Stomach (tissue), 8 donors: ENCODE measurements at regions not wholly inside any gene's neighbourhood (a gene's known extent, or its start where the extent isn't known, plus 50 kb on each side); places are given as distances from the start of the nearest gene placed in this dataset.

Experiments
- DNase-seq, 2 donors: peaks; one replicate each; pipeline versions ENCODE4 v3.0.0 to v3.0.0-alpha.2; 2013 to 2019
- H3K27ac ChIP-seq, 5 donors: fragments of 200-600 bp in 4 of 5; sonication (generic) in 4 of 5; one replicate each; pipeline ENCODE4 v1.5.1; 2013 to 2019; ENCODE audit warnings: mild to moderate bottlenecking in 1 of 5, moderate library complexity in 1 of 5
- H3K27me3 ChIP-seq, 3 donors: fragments of 200-600 bp; sonication (generic); one replicate each; pipeline ENCODE4 v1.5.1; 2017 to 2019; ENCODE audit warnings: mixed run types in 1 of 3
- H3K36me3 ChIP-seq, 4 donors: fragments of 200-600 bp; sonication (generic); 1 replicate in 3 of 4; 2 replicates in 1 of 4; pipeline ENCODE4 v1.5.1; 2016 to 2019
- H3K4me1 ChIP-seq, 4 donors: fragments of 200-600 bp; sonication (generic); one replicate each; pipeline ENCODE4 v1.5.1; 2016 to 2019
- H3K4me3 ChIP-seq, 4 donors: fragments of 200-600 bp; sonication (generic) in 3 of 4; one replicate each; pipeline ENCODE4 v1.5.1; 2016 to 2019; ENCODE audit warnings: mild to moderate bottlenecking in 1 of 4
- H3K9me3 ChIP-seq, 4 donors: fragments of 200-600 bp; sonication (generic); one replicate each; pipeline ENCODE4 v1.5.1; 2016 to 2019
- EP300 ChIP-seq: sonication (generic); formaldehyde crosslinking; IDR thresholded peaks from one replicate; pipeline ENCODE4 v1.6.1; 2017; ENCODE audit warnings: antibody characterized with exemption
- POLR2A ChIP-seq, 4 donors: fragments of 450-650 bp; IDR thresholded peaks; one replicate each; pipeline ENCODE4 v1.6.1; 2016; ENCODE audit warnings: antibody characterized with exemption in 4 of 4, control low read depth in 2 of 4, mild to moderate bottlenecking in 1 of 4, moderate library complexity in 1 of 4
- POLR2AphosphoS5 ChIP-seq, 3 donors: sonication (generic); formaldehyde crosslinking; IDR thresholded peaks; one replicate each; pipeline ENCODE4 v1.6.1; 2016; ENCODE audit warnings: antibody characterized with exemption in 3 of 3
- WGBS, 5 donors: extraction: QIAGEN DNeasy Blood & Tissue Kit in 3 of 5; methylation state at CpG; one replicate each; pipeline versions ENCODE4 v1.1.5 to v1.1.7; 2013 to 2018; 5-methylcytosine and 5-hydroxymethylcytosine counted together
- intact Hi-C: fragments of 100-400 bp; cut with DNase I; formaldehyde crosslinking; loops from one replicate; pipeline ENCODE4 v1.15.1; 2023; ENCODE audit warnings: low total_unique reads
- TF ChIP-seq, protein P1 (sequence below), 7 experiments: fragments of 450-650 bp in 4 of 7; fragments of 200-600 bp in 3 of 7; sonication (generic) in 3 of 7; IDR thresholded peaks; one replicate each; pipeline ENCODE4 v1.5.1; 2016 to 2019; ENCODE audit warnings: antibody characterized with exemption in 7 of 7, control low read depth in 2 of 7, mild to moderate bottlenecking in 1 of 7
- donor health status: healthy with polysubstance abuse.
- donor health status: Bipolar disorder and iron deficiency.
- donor health status: healthy.

DNA sequence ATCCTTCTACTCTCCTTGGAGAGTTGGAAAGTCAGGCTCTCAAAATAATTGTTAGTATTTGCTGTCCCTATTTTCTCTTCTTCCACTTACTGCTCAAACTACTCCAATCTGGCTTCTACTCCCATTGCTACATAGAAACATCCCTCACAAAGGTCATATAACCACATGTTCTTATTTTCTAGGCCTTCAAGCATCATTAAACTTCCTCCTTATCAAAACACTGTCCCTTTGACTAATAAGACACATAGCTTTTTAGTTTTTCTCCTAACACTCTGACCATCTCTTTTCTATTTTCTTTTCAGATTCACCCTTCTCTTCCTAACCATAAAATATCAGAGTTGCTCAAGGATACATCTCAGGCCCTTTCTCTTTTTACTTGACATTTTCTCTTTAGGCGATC, 148.3 kb downstream of the MBD2 start:
- Histone ChIP-seq H3K9me3 (no peaks in the 10 kb centered on the region), H3K4me1 (no peaks in the 10 kb centered on the region), H3K27me3 (no peaks in the 10 kb centered on the region), H3K4me3 (no peak overlapping the region), H3K27ac (no peak overlapping the region), H3K36me3 (no peaks in the 10 kb centered on the region)
- WGBS, 5 donors: 89 to 100% (median 92%) methylated on average over 1 of the region's 1 CpG
- intact Hi-C loops: no loop called here
- no peak for DNase-seq
- TF ChIP-seq, protein P1, sequence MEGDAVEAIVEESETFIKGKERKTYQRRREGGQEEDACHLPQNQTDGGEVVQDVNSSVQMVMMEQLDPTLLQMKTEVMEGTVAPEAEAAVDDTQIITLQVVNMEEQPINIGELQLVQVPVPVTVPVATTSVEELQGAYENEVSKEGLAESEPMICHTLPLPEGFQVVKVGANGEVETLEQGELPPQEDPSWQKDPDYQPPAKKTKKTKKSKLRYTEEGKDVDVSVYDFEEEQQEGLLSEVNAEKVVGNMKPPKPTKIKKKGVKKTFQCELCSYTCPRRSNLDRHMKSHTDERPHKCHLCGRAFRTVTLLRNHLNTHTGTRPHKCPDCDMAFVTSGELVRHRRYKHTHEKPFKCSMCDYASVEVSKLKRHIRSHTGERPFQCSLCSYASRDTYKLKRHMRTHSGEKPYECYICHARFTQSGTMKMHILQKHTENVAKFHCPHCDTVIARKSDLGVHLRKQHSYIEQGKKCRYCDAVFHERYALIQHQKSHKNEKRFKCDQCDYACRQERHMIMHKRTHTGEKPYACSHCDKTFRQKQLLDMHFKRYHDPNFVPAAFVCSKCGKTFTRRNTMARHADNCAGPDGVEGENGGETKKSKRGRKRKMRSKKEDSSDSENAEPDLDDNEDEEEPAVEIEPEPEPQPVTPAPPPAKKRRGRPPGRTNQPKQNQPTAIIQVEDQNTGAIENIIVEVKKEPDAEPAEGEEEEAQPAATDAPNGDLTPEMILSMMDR (IDR thresholded peaks at IDR 0.05): no peak
- no peak for TF ChIP-seq EP300
- no peak for TF ChIP-seq POLR2A (IDR thresholded peaks at IDR 0.05)
- no peak for TF ChIP-seq POLR2AphosphoS5 (IDR thresholded peaks at IDR 0.05)

DNA sequence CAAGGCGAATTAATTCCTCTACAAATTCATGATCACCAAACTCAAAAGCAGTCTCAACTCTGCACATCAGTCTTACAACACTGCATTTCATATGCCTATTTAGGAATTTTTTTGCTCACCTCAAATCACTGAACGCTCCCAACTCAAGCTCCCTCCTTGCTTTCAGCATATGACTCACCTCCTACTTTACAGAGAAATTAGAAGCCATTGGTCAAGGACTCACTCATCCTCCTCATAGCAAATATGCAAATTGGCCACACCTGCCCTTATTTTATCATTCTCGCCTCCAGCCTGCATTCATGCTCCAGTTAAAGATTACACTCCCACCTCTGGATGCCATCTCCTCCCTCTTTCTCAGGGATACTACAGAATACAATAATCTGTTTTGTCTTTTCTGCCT, 148.8 kb downstream of the MBD2 start:
- TF ChIP-seq EP300 (no peak), POLR2AphosphoS5 (IDR thresholded peaks at IDR 0.05) (no peak), POLR2A (IDR thresholded peaks at IDR 0.05) (no peak)
- TF ChIP-seq, protein P1 (IDR thresholded peaks at IDR 0.05): no peak
- intact Hi-C loops: no loop called here
- H3K27me3 ChIP-seq: no peaks in the 10 kb centered on the region
- no peak overlapping the region for H3K27ac ChIP-seq
- no peak overlapping the region for H3K4me3 ChIP-seq
- H3K4me1 ChIP-seq: no peaks in the 10 kb centered on the region
- no peaks in the 10 kb centered on the region for H3K36me3 ChIP-seq
- no peaks in the 10 kb centered on the region for H3K9me3 ChIP-seq
- DNase-seq: no peak
- WGBS, 5 donors: 74 to 90% (median 77%) methylated on average over 3 of the region's 3 CpGs

DNA sequence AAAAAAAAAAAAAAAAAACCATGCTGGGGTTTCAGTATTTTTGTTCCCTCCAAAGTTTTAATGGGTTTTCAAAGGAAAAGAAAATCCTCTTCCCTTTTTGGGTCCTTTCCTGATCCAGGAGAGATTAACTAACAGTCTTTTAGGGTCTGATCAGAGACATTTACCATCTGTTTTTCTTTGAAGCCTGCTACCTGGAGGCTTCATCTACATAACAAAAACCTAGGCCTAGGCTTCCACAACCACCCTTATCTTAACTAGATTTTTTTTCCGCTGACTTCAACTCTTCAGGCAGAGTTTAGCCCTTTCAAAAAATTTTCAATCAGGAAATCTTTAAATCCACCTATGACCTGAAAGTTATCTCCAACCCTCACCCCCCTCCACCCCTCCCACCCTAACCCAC, 154.7 kb downstream of the MBD2 start:
- intact Hi-C loops: no loop called here
- WGBS, 5 donors: 0 to 82% (median 37%) methylated on average over 1 of the region's 1 CpG
- Histone ChIP-seq H3K4me3 (no peak overlapping the region), H3K4me1 (no peaks in the 10 kb centered on the region), H3K27ac (no peak overlapping the region), H3K9me3 (no peaks in the 10 kb centered on the region), H3K27me3 (no peaks in the 10 kb centered on the region), H3K36me3 (no peaks in the 10 kb centered on the region)
- no peak for DNase-seq
- TF ChIP-seq EP300 (no peak), POLR2AphosphoS5 (IDR thresholded peaks at IDR 0.05) (no peak), POLR2A (IDR thresholded peaks at IDR 0.05) (no peak)
- TF ChIP-seq, protein P1 (IDR thresholded peaks at IDR 0.05): no peak

GRCh38 chr18:54060343-54061005, 164.0 kb downstream of the MBD2 start:
- 84 to 89% (median 88%) methylated on average over 3 of the region's 3 CpGs for WGBS, 5 donors
- Histone ChIP-seq H3K4me3 (no peak overlapping the region), H3K4me1 (no peaks in the 10 kb centered on the region), H3K27ac (no peak overlapping the region), H3K36me3 (no peaks in the 10 kb centered on the region), H3K27me3 (no peaks in the 10 kb centered on the region), H3K9me3 (no peaks in the 10 kb centered on the region)
- DNase-seq: no peak
- TF ChIP-seq, protein P1 (IDR thresholded peaks at IDR 0.05): no peak
- TF ChIP-seq EP300: no peak
- TF ChIP-seq POLR2A (IDR thresholded peaks at IDR 0.05): no peak
- TF ChIP-seq POLR2AphosphoS5 (IDR thresholded peaks at IDR 0.05): no peak
- intact Hi-C loops: no loop called here
